ENCODE measurements at regions not wholly inside any gene's neighbourhood (a gene's known extent, or its start where the extent isn't known, plus 50 kb on each side); places are given as distances from the start of the nearest gene placed in this dataset.

DNA sequence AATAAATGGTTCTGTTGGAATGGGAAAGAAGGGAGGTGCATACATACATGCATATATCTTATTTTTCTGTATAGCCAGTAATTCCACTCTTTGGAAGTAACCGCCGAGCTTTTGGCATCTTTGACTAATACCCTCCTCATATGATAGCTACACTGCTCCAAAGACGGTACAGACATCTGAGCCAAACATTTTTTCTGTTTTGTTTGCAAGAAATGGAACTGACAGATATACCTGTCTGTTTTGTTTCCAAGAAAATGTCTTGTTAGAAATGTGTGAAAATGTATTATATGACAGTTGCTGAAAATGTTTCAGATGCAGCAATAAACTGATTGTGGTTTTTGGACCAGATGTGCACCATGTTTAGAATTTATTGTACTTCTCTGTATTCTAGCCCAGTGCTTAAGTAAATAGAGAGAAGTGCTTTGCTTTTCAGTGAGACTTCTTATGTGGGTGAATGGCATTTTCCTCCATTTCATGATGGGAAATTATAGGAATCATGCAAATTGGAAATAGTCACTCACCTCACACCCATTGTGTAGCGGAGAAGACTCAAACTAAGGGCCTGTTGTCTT, 396.9 kb downstream of the KCNRG start:
- TF ChIP-seq, protein P1, sequence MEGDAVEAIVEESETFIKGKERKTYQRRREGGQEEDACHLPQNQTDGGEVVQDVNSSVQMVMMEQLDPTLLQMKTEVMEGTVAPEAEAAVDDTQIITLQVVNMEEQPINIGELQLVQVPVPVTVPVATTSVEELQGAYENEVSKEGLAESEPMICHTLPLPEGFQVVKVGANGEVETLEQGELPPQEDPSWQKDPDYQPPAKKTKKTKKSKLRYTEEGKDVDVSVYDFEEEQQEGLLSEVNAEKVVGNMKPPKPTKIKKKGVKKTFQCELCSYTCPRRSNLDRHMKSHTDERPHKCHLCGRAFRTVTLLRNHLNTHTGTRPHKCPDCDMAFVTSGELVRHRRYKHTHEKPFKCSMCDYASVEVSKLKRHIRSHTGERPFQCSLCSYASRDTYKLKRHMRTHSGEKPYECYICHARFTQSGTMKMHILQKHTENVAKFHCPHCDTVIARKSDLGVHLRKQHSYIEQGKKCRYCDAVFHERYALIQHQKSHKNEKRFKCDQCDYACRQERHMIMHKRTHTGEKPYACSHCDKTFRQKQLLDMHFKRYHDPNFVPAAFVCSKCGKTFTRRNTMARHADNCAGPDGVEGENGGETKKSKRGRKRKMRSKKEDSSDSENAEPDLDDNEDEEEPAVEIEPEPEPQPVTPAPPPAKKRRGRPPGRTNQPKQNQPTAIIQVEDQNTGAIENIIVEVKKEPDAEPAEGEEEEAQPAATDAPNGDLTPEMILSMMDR (IDR thresholded peaks at IDR 0.05; ENCODE audit: low read depth, low read length, missing control alignments) = no peak
- no peak overlapping the region for H3K4me3 ChIP-seq (ENCODE audit: low read depth, low read length)

DNA sequence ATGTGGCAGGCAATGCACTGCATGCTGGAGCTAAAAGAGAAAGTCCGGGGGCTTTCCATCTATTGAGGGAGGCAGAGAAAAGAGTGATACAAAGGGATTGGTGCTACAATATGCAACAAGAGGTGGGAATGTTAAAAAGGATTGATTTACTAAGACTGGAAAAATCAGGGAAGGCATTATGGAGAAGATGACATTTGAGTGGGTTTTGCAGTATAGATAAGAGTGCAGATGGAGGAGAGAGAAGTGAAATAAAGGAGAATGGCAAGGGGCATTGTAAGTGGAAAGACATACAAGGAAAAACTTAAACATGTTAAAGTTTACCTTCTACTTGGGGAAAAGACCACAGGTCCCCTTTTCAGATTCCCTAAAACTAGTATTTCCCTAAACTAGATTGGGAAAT, 399.4 kb downstream of the KCNRG start:
- no peak overlapping the region for H3K4me3 ChIP-seq (ENCODE audit: low read depth, low read length)
- TF ChIP-seq, protein P1 (IDR thresholded peaks at IDR 0.05; ENCODE audit: low read depth, low read length, missing control alignments) = no peak
- no peak for DNase-seq (ENCODE audit: low read depth)

More for the DNA sequence above, 396.9 kb downstream of the KCNRG start:
- no peak for DNase-seq (ENCODE audit: low read depth)

DNA sequence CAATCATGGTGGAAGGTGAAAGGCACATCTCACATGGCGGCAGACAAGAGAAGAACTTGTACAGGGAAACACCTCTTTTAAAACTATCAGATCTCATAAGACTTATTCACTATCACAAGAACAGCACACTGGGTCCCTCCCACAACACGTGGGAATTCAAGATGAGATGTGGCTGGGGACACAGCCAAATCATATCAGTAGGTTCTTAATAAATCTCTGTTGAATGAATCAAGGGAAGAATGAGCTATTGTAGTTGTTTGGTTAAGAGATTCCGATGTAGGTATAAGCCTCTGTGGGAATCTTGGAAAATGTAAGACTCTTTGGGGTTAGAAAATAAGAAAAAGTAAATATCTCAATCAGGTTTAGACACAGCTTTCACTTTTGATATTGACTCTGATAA, 400.2 kb downstream of the KCNRG start:
- TF ChIP-seq, protein P1 (IDR thresholded peaks at IDR 0.05; ENCODE audit: low read depth, low read length, missing control alignments) = no peak

DNA sequence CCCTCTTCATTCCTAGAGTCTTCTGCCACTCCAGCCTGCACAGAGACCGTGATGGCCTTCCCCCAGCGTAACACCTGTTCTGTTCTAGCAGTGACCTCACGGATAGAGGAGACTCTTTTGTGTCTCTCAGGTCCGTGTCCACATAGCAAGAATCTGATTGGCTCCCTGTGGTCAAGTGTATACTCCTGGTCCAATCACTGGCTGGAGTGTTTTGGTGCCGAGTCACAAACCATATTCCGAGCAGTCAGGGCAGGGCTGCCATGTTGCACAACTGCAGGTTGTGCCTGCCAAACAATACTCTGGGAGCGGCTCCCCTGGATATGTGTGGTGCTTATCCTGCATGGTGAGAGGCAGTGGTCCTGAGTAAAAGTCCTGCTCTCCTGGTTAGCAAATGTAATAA, 402.4 kb downstream of the KCNRG start:
- no peak overlapping the region for H3K4me3 ChIP-seq (ENCODE audit: low read depth, low read length)
- TF ChIP-seq, protein P1 (IDR thresholded peaks at IDR 0.05; ENCODE audit: low read depth, low read length, missing control alignments) = no peak
- DNase-seq (ENCODE audit: low read depth) = no peak

More for the DNA sequence above, 400.2 kb downstream of the KCNRG start:
- DNase-seq (ENCODE audit: low read depth) = no peak
- H3K4me3 ChIP-seq (ENCODE audit: low read depth, low read length) = no peak overlapping the region

DNA sequence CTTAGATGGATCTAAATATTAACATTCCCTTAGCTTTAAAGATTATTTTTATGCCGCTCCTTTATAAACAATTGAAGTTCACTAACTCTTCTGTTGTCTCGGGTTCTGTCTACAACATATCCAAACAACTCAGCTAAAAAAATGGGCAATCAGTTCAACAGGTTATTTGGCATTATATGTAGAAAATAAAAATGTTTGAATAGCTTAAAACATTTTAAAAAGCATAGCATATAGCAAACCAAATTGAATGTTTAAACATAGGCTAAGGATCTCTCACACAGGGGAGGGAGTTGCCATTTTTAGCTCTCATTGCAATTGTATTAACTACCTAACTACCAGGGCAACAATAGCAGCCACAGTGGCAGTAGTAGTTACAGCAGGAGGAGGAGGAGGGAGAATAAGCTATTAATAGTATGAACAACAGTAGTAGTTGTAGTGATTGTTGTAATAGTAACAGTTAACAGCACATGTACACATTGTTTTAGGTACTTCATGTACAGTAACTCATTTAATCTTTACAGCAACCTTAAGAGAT, 404.2 kb downstream of the KCNRG start:
- no peak overlapping the region for H3K4me3 ChIP-seq (ENCODE audit: low read depth, low read length)
- TF ChIP-seq, protein P1 (IDR thresholded peaks at IDR 0.05; ENCODE audit: low read depth, low read length, missing control alignments) = no peak
- DNase-seq (ENCODE audit: low read depth) = no peak

DNA sequence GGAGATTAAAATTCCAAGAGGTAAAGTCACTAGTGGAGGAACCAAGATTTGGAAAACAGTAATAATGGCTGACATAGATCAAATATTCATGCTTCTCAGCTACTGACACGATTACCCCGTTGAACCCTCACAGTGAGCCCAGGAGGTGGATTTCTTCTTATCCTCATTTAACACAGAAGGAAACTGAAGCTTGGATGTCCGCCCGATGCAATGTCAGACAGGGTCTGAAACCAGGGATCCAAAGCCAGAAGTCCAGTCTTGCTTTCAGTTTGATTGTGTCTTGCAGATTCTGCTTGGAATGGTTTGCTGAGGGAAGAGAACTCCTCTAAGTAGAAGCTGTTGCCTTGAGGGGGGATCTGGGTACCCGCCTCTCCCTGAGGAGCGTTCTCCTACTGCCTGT, 404.7 kb downstream of the KCNRG start:
- H3K4me3 ChIP-seq (ENCODE audit: low read depth, low read length) = no peak overlapping the region
- no peak for DNase-seq (ENCODE audit: low read depth)
- TF ChIP-seq, protein P1 (IDR thresholded peaks at IDR 0.05; ENCODE audit: low read depth, low read length, missing control alignments) = no peak

Measured in GM12864 (cell line).